Body of pancreas (tissue), 4 donors: ENCODE measurements at regions not wholly inside any gene's neighbourhood (a gene's known extent, or its start where the extent isn't known, plus 50 kb on each side); places are given as distances from the start of the nearest gene placed in this dataset.
A peak's percentile ranks its signal among the peaks of the same experiment; 100 is the strongest.

Experiments
- ATAC-seq: fragments of 150-250 bp; one replicate; pipeline ENCODE4 v1.9.1; 2016
- DNase-seq, 4 donors: peaks; one replicate each; pipeline ENCODE4 v3.0.0-alpha.2; 2019
- H3K27ac ChIP-seq, 4 donors: fragments of 200-600 bp; sonication (generic); 1 replicate in 3 of 4; 2 replicates in 1 of 4; pipeline versions ENCODE4 v1.5.1 to v1.6.1; 2016 to 2019; ENCODE audit warnings: mild to moderate bottlenecking in 1 of 4, mixed read lengths in 1 of 4, moderate library complexity in 1 of 4
- H3K27me3 ChIP-seq, 2 donors: fragments of 200-600 bp; sonication (generic); one replicate each; pipeline ENCODE4 v1.6.0; 2016; ENCODE audit warnings: mild to moderate bottlenecking in 1 of 2
- H3K36me3 ChIP-seq, 2 donors: fragments of 200-600 bp; sonication (generic); replicated peaks in 1 of 2; 2 replicates each; pipeline ENCODE4 v1.5.1; 2016; ENCODE audit warnings: low read depth in 2 of 2; ENCODE audit not compliant: insufficient read depth in 1 of 2
- H3K4me1 ChIP-seq: fragments of 200-600 bp; sonication (generic); one replicate; pipeline ENCODE4 v1.6.0; 2016
- H3K4me3 ChIP-seq, 2 donors: fragments of 200-600 bp; sonication (generic); 1 replicate in 1 of 2; 2 replicates in 1 of 2; pipeline ENCODE4 v1.5.1; 2016 to 2019
- H3K9me3 ChIP-seq, 3 donors: fragments of 200-600 bp; sonication (generic); 1 replicate in 2 of 3; 2 replicates in 1 of 3; pipeline ENCODE4 v1.5.1; 2016
- CTCF ChIP-seq, 7 experiments: fragments of 450-650 bp in 4 of 7; fragments of 200-600 bp in 3 of 7; sonication (generic) in 3 of 7; IDR thresholded peaks; one replicate each; pipeline ENCODE4 v1.5.1; 2016 to 2019; ENCODE audit warnings: antibody characterized with exemption in 7 of 7
- POLR2A ChIP-seq, 3 donors: fragments of 450-650 bp; IDR thresholded peaks; one replicate each; pipeline ENCODE4 v1.6.1; 2016; ENCODE audit warnings: antibody characterized with exemption in 3 of 3, mild to moderate bottlenecking in 2 of 3
- WGBS, 2 donors: methylation state at CpG; one replicate each; pipeline ENCODE4 v1.1.5; 2017; 5-methylcytosine and 5-hydroxymethylcytosine counted together
- intact Hi-C: fragments of 100-400 bp; cut with DNase I; formaldehyde crosslinking; loops from one replicate; pipeline ENCODE4 v1.15.1; 2023

GRCh38 chr5:92371889-92372235 is 988.7 kb upstream of the ARRDC3 start:
- H3K9me3 ChIP-seq: no peaks in the 10 kb centered on the region
- no peak overlapping the region for H3K4me3 ChIP-seq
- ATAC-seq (no peak), DNase-seq (no peak)
- no peak overlapping the region for H3K27ac ChIP-seq
- no peak for TF ChIP-seq POLR2A (IDR thresholded peaks at IDR 0.05)
- TF ChIP-seq CTCF (IDR thresholded peaks at IDR 0.05): no peak
- no peaks in the 10 kb centered on the region for H3K4me1 ChIP-seq
- H3K27me3 ChIP-seq: no peaks in the 10 kb centered on the region
- no peaks in the 10 kb centered on the region for H3K36me3 ChIP-seq
- 62 to 78% methylated on average over 2 of the region's 2 CpGs for WGBS, 2 donors
- intact Hi-C loops: no loop called here

GRCh38 chr5:92371171-92371888 is 988.2 kb upstream of the ARRDC3 start:
- Histone ChIP-seq H3K4me1 (no peaks in the 10 kb centered on the region), H3K27me3 (no peaks in the 10 kb centered on the region), H3K4me3 (no peak overlapping the region), H3K9me3 (no peaks in the 10 kb centered on the region), H3K36me3 (no peaks in the 10 kb centered on the region), H3K27ac (no peak overlapping the region)
- intact Hi-C loops: no loop called here
- no peak for TF ChIP-seq CTCF (IDR thresholded peaks at IDR 0.05)
- no peak for TF ChIP-seq POLR2A (IDR thresholded peaks at IDR 0.05)
- WGBS, 2 donors: 45 to 53% methylated on average over 3 of the region's 3 CpGs
- DNase-seq: no peak
- no peak for ATAC-seq

GRCh38 chr5:92370032-92370431 is 986.9 kb upstream of the ARRDC3 start:
- WGBS, 2 donors: 57 to 58% methylated on average over 3 of the region's 3 CpGs
- no peak for TF ChIP-seq CTCF (IDR thresholded peaks at IDR 0.05)
- TF ChIP-seq POLR2A (IDR thresholded peaks at IDR 0.05): no peak
- no peak for DNase-seq

GRCh38 chr5:92369587-92369986 is 986.5 kb upstream of the ARRDC3 start:
- WGBS, 2 donors: 80 to 83% methylated on average over 1 of the region's 1 CpG
- intact Hi-C loops: no loop called here
- no peak for DNase-seq
- Histone ChIP-seq H3K4me1 (no peaks in the 10 kb centered on the region), H3K36me3 (no peaks in the 10 kb centered on the region), H3K27me3 (no peaks in the 10 kb centered on the region), H3K27ac (no peak overlapping the region), H3K4me3 (no peak overlapping the region), H3K9me3 (no peaks in the 10 kb centered on the region)
- TF ChIP-seq POLR2A (IDR thresholded peaks at IDR 0.05) (no peak), CTCF (IDR thresholded peaks at IDR 0.05) (no peak)
- no peak for ATAC-seq

More at GRCh38 chr5:92370032-92370431, 986.9 kb upstream of the ARRDC3 start:
- Histone ChIP-seq H3K27ac (no peak overlapping the region), H3K4me3 (no peak overlapping the region), H3K27me3 (no peaks in the 10 kb centered on the region), H3K4me1 (no peaks in the 10 kb centered on the region), H3K36me3 (no peaks in the 10 kb centered on the region), H3K9me3 (no peaks in the 10 kb centered on the region)
- intact Hi-C loops: no loop called here
- ATAC-seq: no peak

GRCh38 chr5:92364986-92365550 is 982.0 kb upstream of the ARRDC3 start:
- DNase-seq (peak in 1 of 4 donors; percentile 31), ATAC-seq (no peak)
- H3K9me3 ChIP-seq: no peaks in the 10 kb centered on the region
- no peak overlapping the region for H3K27ac ChIP-seq
- intact Hi-C loops: no loop called here
- H3K4me3 ChIP-seq: no peak overlapping the region
- no peaks in the 10 kb centered on the region for H3K27me3 ChIP-seq
- H3K4me1 ChIP-seq: no peaks in the 10 kb centered on the region
- TF ChIP-seq CTCF (IDR thresholded peaks at IDR 0.05) (no peak), POLR2A (IDR thresholded peaks at IDR 0.05) (no peak)
- WGBS, 2 donors: 46 to 61% methylated on average over 3 of the region's 3 CpGs
- H3K36me3 ChIP-seq: no peaks in the 10 kb centered on the region
